Neuronal stem cell (in vitro differentiated cells): ENCODE measurements at regions not wholly inside any gene's neighbourhood (a gene's known extent, or its start where the extent isn't known, plus 50 kb on each side); places are given as distances from the start of the nearest gene placed in this dataset.

Source experiments
- DNase-seq: peaks from one replicate; pipeline ENCODE4 v3.0.0-alpha.2; 2013; ENCODE audit warnings: low spot score
- H2AFZ ChIP-seq: one replicate; pipeline ENCODE4 v1.6.1; 2013; ENCODE audit warnings: mild to moderate bottlenecking, low read length, inconsistent platforms
- H2AK5ac ChIP-seq: 2 replicates; pipeline ENCODE4 v1.6.1; 2013; ENCODE audit warnings: low read depth, mild to moderate bottlenecking, inconsistent platforms, low read length, moderate library complexity, mixed read lengths
- H2BK120ac ChIP-seq: 2 replicates; pipeline ENCODE4 v1.6.1; 2013; ENCODE audit warnings: low read depth, mild to moderate bottlenecking, inconsistent platforms, low read length, moderate library complexity, mixed read lengths
- H2BK12ac ChIP-seq: one replicate; pipeline ENCODE4 v1.6.1; 2013; ENCODE audit warnings: low read length, inconsistent platforms
- H2BK15ac ChIP-seq: 2 replicates; pipeline ENCODE4 v1.6.1; 2013; ENCODE audit warnings: mild to moderate bottlenecking, low read length, inconsistent platforms, mixed read lengths
- H2BK5ac ChIP-seq: one replicate; pipeline ENCODE4 v1.6.1; 2013; ENCODE audit warnings: inconsistent platforms, mild to moderate bottlenecking, low read length, moderate library complexity
- H3K14ac ChIP-seq: one replicate; pipeline ENCODE4 v1.6.1; 2013; ENCODE audit warnings: low read length, inconsistent platforms
- H3K18ac ChIP-seq: 2 replicates; pipeline ENCODE4 v1.6.1; 2013; ENCODE audit warnings: low read length, inconsistent platforms
- H3K23ac ChIP-seq: 2 replicates; pipeline ENCODE4 v1.6.1; 2013; ENCODE audit warnings: low read depth, mild to moderate bottlenecking, mixed read lengths, low read length, inconsistent platforms; ENCODE audit not compliant: poor library complexity
- H3K27ac ChIP-seq: replicated peaks from 3 replicates; pipeline ENCODE4 v1.5.1; 2013; ENCODE audit warnings: low read length, inconsistent platforms
- H3K27me3 ChIP-seq, 3 experiments: 2 replicates each; pipeline ENCODE4 v1.6.1; 2013; ENCODE audit warnings: low read length in 3 of 3, mild to moderate bottlenecking in 2 of 3, inconsistent platforms in 1 of 3, low read depth in 1 of 3, mixed read lengths in 1 of 3, moderate library complexity in 1 of 3; ENCODE audit not compliant: control insufficient read depth in 3 of 3, insufficient read depth in 3 of 3
- H3K36me3 ChIP-seq, 2 donors: replicated peaks in 1 of 2; 2 replicates each; pipeline ENCODE4 v1.6.1; 2013; ENCODE audit warnings: low read length in 2 of 2; ENCODE audit not compliant: control insufficient read depth in 2 of 2, insufficient read depth in 2 of 2
- H3K4ac ChIP-seq: 2 replicates; pipeline ENCODE4 v1.6.1; 2013; ENCODE audit warnings: inconsistent platforms, mild to moderate bottlenecking, low read length, moderate library complexity
- H3K4me1 ChIP-seq, 2 donors: 1 replicate in 1 of 2; 2 replicates in 1 of 2; pipeline ENCODE4 v1.6.1; 2013; ENCODE audit warnings: low read length in 2 of 2, low read depth in 1 of 2; ENCODE audit not compliant: control insufficient read depth in 2 of 2, insufficient read depth in 1 of 2
- H3K4me2 ChIP-seq: one replicate; pipeline ENCODE4 v1.6.1; 2013; ENCODE audit warnings: mild to moderate bottlenecking, low read length, inconsistent platforms; ENCODE audit not compliant: insufficient read depth, poor library complexity, severe bottlenecking
- H3K4me3 ChIP-seq, 2 donors: 2 replicates each; pipeline ENCODE4 v1.5.1; 2013; ENCODE audit warnings: low read length in 2 of 2, mild to moderate bottlenecking in 2 of 2, inconsistent platforms in 1 of 2, moderate library complexity in 1 of 2
- H3K79me1 ChIP-seq: one replicate; pipeline ENCODE4 v1.6.1; 2013; ENCODE audit warnings: low read depth, mild to moderate bottlenecking, inconsistent platforms, low read length, moderate library complexity
- H3K9ac ChIP-seq: one replicate; pipeline ENCODE4 v1.6.1; 2013; ENCODE audit warnings: mild to moderate bottlenecking, low read depth, low read length, inconsistent platforms; ENCODE audit not compliant: poor library complexity
- H3K9me3 ChIP-seq, 2 donors: replicated peaks in 1 of 2; 2 replicates each; pipeline versions ENCODE3 to v1.6.1; 2013; ENCODE audit warnings: low read length in 2 of 2, mild to moderate bottlenecking in 2 of 2, inconsistent platforms in 1 of 2, low read depth in 1 of 2, mixed read lengths in 1 of 2, moderate library complexity in 1 of 2; ENCODE audit not compliant: control insufficient read depth in 2 of 2, insufficient read depth in 1 of 2
- H4K8ac ChIP-seq: one replicate; pipeline ENCODE4 v1.6.1; 2013; ENCODE audit warnings: low read depth, mild to moderate bottlenecking, inconsistent platforms, low read length, moderate library complexity
- H4K91ac ChIP-seq: one replicate; pipeline ENCODE4 v1.6.1; 2013; ENCODE audit warnings: low read length, low read depth, mild to moderate bottlenecking, inconsistent platforms; ENCODE audit not compliant: poor library complexity
- WGBS, 2 donors: extraction: QIAGEN DNeasy Blood & Tissue Kit; methylation state at CpG; one replicate each; pipeline ENCODE4 v1.1.7; 2013; ENCODE audit warnings: missing lambda C conversion rate in 2 of 2, mixed read lengths in 1 of 2; ENCODE audit not compliant: insufficient read length in 2 of 2, insufficient replicate concordance in 1 of 2; ENCODE audit errors: extremely low coverage in 2 of 2; 5-methylcytosine and 5-hydroxymethylcytosine counted together

- Histone ChIP-seq H2BK12ac (no peak overlapping the region), H3K23ac (no peak overlapping the region), H3K27ac (no peak overlapping the region), H3K4me2 (no peak overlapping the region), H3K79me1 (no peaks in the 10 kb centered on the region), H2BK5ac (no peak overlapping the region), H3K4me3 (no peak overlapping the region), H3K9me3 (no peaks in the 10 kb centered on the region), H3K4me1 (no peaks in the 10 kb centered on the region), H2BK15ac (no peak overlapping the region), H3K9ac (no peak overlapping the region), H3K36me3 (no peaks in the 10 kb centered on the region), H2AFZ (no peak overlapping the region), H3K14ac (no peak overlapping the region), H3K4ac (no peak overlapping the region), H4K91ac (no peak overlapping the region), H4K8ac (no peak overlapping the region), H3K27me3 (no peaks in the 10 kb centered on the region), H2AK5ac (no peak overlapping the region), H2BK120ac (no peak overlapping the region), H3K18ac (no peak overlapping the region)
- WGBS, 2 donors = no CpG with 5 or more reads among the region's 3 CpGs
- no peak for DNase-seq
Observed at GRCh38 chr4:137090951-137091350, 441.3 kb downstream of the PCDH18 start.

- no peak overlapping the region for H4K8ac ChIP-seq
- no peak overlapping the region for H2BK120ac ChIP-seq
- H3K14ac ChIP-seq = no peak overlapping the region
- no peaks in the 10 kb centered on the region for H3K9me3 ChIP-seq
- H3K4me3 ChIP-seq = no peak overlapping the region
- no peak overlapping the region for H2AK5ac ChIP-seq
- no peak overlapping the region for H2BK12ac ChIP-seq
- WGBS, 2 donors = no CpG with 5 or more reads among the region's 2 CpGs
- no peak overlapping the region for H2AFZ ChIP-seq
- no peaks in the 10 kb centered on the region for H3K79me1 ChIP-seq
- H3K4me2 ChIP-seq = no peak overlapping the region
- H3K4me1 ChIP-seq = no peaks in the 10 kb centered on the region
- no peak overlapping the region for H3K4ac ChIP-seq
- no peaks in the 10 kb centered on the region for H3K27me3 ChIP-seq
- H3K23ac ChIP-seq = no peak overlapping the region
- H3K18ac ChIP-seq = no peak overlapping the region
- no peak overlapping the region for H4K91ac ChIP-seq
- no peak for DNase-seq
- no peak overlapping the region for H3K9ac ChIP-seq
- no peak overlapping the region for H2BK15ac ChIP-seq
- no peaks in the 10 kb centered on the region for H3K36me3 ChIP-seq
- no peak overlapping the region for H3K27ac ChIP-seq
- no peak overlapping the region for H2BK5ac ChIP-seq
Observed at GRCh38 chr4:137083571-137084135, 448.6 kb downstream of the PCDH18 start.

- Histone ChIP-seq H3K9me3 (no peaks in the 10 kb centered on the region), H4K8ac (no peak overlapping the region), H3K14ac (no peak overlapping the region), H3K4me1 (no peaks in the 10 kb centered on the region), H3K27me3 (no peaks in the 10 kb centered on the region), H4K91ac (no peak overlapping the region), H2BK15ac (no peak overlapping the region), H3K4me2 (no peak overlapping the region), H2BK12ac (no peak overlapping the region), H3K79me1 (no peaks in the 10 kb centered on the region), H2AK5ac (no peak overlapping the region), H2AFZ (no peak overlapping the region), H2BK5ac (no peak overlapping the region), H3K4me3 (no peak overlapping the region), H3K36me3 (no peaks in the 10 kb centered on the region), H3K9ac (no peak overlapping the region), H3K23ac (no peak overlapping the region), H3K27ac (no peak overlapping the region), H3K18ac (no peak overlapping the region), H2BK120ac (no peak overlapping the region), H3K4ac (no peak overlapping the region)
- no peak for DNase-seq
- WGBS, 2 donors = no CpG with 5 or more reads among the region's 1 CpG
Observed at GRCh38 chr4:137082061-137082460, 450.2 kb downstream of the PCDH18 start.

GRCh38 chr4:137076908-137077307 is 455.4 kb downstream of the PCDH18 start:
- H2BK15ac ChIP-seq = no peak overlapping the region
- no peaks in the 10 kb centered on the region for H3K79me1 ChIP-seq
- no peak overlapping the region for H3K18ac ChIP-seq
- no peak overlapping the region for H3K9ac ChIP-seq
- no peak overlapping the region for H2BK120ac ChIP-seq
- no peaks in the 10 kb centered on the region for H3K4me1 ChIP-seq
- no peak overlapping the region for H2BK5ac ChIP-seq
- H3K36me3 ChIP-seq = no peaks in the 10 kb centered on the region
- H2AK5ac ChIP-seq = no peak overlapping the region
- H3K4me2 ChIP-seq = no peak overlapping the region
- H3K27ac ChIP-seq = no peak overlapping the region
- no peaks in the 10 kb centered on the region for H3K27me3 ChIP-seq
- H3K23ac ChIP-seq = no peak overlapping the region
- H3K4ac ChIP-seq = no peak overlapping the region
- H3K9me3 ChIP-seq = peaks cover 0 to 2% of the 10 kb centered on the region in 2 donors
- H3K4me3 ChIP-seq = no peak overlapping the region
- H4K91ac ChIP-seq = no peak overlapping the region
- DNase-seq = no peak
- H2BK12ac ChIP-seq = no peak overlapping the region
- WGBS, 2 donors = no CpG with 5 or more reads among the region's 3 CpGs
- no peak overlapping the region for H3K14ac ChIP-seq
- H2AFZ ChIP-seq = peak overlapping the region; percentile 53
- H4K8ac ChIP-seq = no peak overlapping the region
